CD14-positive monocyte (primary cell): ENCODE measurements at regions not wholly inside any gene's neighbourhood (a gene's known extent, or its start where the extent isn't known, plus 50 kb on each side); places are given as distances from the start of the nearest gene placed in this dataset.

ENCODE experiments used
- DNase-seq, 3 donors: peaks; one replicate each; pipeline ENCODE4 v3.0.0-alpha.2; 2011 to 2022
- H2AFZ ChIP-seq: 2 replicates; pipeline ENCODE4 v1.6.0; 2012; ENCODE audit warnings: mild to moderate bottlenecking, low read depth, low read length, inconsistent platforms; ENCODE audit not compliant: insufficient read depth, poor library complexity, severe bottlenecking
- H3K27ac ChIP-seq, 2 donors: 1 replicate in 1 of 2; 2 replicates in 1 of 2; pipeline ENCODE4 v1.5.1; 2012 to 2013; ENCODE audit warnings: low read length in 2 of 2, control low read depth in 1 of 2, inconsistent platforms in 1 of 2, low read depth in 1 of 2, mild to moderate bottlenecking in 1 of 2
- H3K27me3 ChIP-seq, 2 donors: one replicate each; pipeline versions ENCODE4 v1.6.0 to v1.6.1; 2011 to 2013; ENCODE audit warnings: low read length in 2 of 2; ENCODE audit not compliant: control insufficient read depth in 2 of 2, insufficient read depth in 2 of 2
- H3K36me3 ChIP-seq, 2 donors: replicated peaks in 1 of 2; 1 replicate in 1 of 2; 2 replicates in 1 of 2; pipeline versions ENCODE4 v1.5.1 to v1.6.1; 2012 to 2013; ENCODE audit warnings: low read length in 2 of 2, control low read depth in 1 of 2, inconsistent platforms in 1 of 2, mild to moderate bottlenecking in 1 of 2; ENCODE audit not compliant: insufficient read depth in 2 of 2, control insufficient read depth in 1 of 2
- H3K4me1 ChIP-seq, 2 donors: 1 replicate in 1 of 2; 2 replicates in 1 of 2; pipeline versions ENCODE4 v1.5.1 to v1.6.1; 2012 to 2013; ENCODE audit warnings: low read length in 2 of 2, control low read depth in 1 of 2, inconsistent platforms in 1 of 2, mild to moderate bottlenecking in 1 of 2, moderate library complexity in 1 of 2; ENCODE audit not compliant: insufficient read depth in 2 of 2, control insufficient read depth in 1 of 2
- H3K4me2 ChIP-seq: replicated peaks from 2 replicates; pipeline ENCODE3; 2012; ENCODE audit warnings: low read length, moderate library complexity, mild to moderate bottlenecking; ENCODE audit not compliant: poor library complexity, severe bottlenecking; ENCODE audit errors: extremely low read depth
- H3K4me3 ChIP-seq, 3 experiments: fragments of 200-600 bp in 1 of 3; sonication (generic) in 1 of 3; replicated peaks in 1 of 3; 1 replicate in 2 of 3; 2 replicates in 1 of 3; pipeline ENCODE4 v1.5.1; 2011 to 2013; ENCODE audit warnings: low read length in 3 of 3, mild to moderate bottlenecking in 3 of 3, control low read depth in 2 of 3, low read depth in 2 of 3, inconsistent platforms in 1 of 3, moderate library complexity in 1 of 3
- H3K79me2 ChIP-seq: 2 replicates; pipeline ENCODE4 v1.6.0; 2012; ENCODE audit warnings: mild to moderate bottlenecking, control low read depth, inconsistent platforms, low read length, moderate library complexity; ENCODE audit not compliant: insufficient read depth
- H3K9ac ChIP-seq: 2 replicates; pipeline ENCODE4 v1.6.0; 2017; ENCODE audit warnings: low read length, mild to moderate bottlenecking; ENCODE audit not compliant: insufficient read depth, poor library complexity, severe bottlenecking
- H3K9me3 ChIP-seq, 2 donors: replicated peaks in 1 of 2; 1 replicate in 1 of 2; 2 replicates in 1 of 2; pipeline versions ENCODE4 v1.5.1 to v1.6.1; 2012 to 2013; ENCODE audit warnings: low read length in 2 of 2, control low read depth in 1 of 2; ENCODE audit not compliant: control insufficient read depth in 1 of 2, insufficient read depth in 1 of 2
- H4K20me1 ChIP-seq: 2 replicates; pipeline ENCODE4 v1.6.0; 2012; ENCODE audit warnings: mild to moderate bottlenecking, low read length, control low read depth, moderate library complexity; ENCODE audit not compliant: insufficient read depth
- H3K27ac Mint-ChIP-seq, 7 donors: one replicate each; pipeline ENCODE4 v1.8.0; 2020; ENCODE audit warnings: mild to moderate bottlenecking in 7 of 7, mixed read lengths in 7 of 7, moderate library complexity in 6 of 7, inconsistent platforms in 2 of 7
- H3K27me3 Mint-ChIP-seq, 3 donors: one replicate each; pipeline ENCODE4 v1.8.0; 2021 to 2022; ENCODE audit warnings: low read depth in 3 of 3, mild to moderate bottlenecking in 3 of 3, mixed read lengths in 3 of 3, moderate library complexity in 3 of 3, inconsistent platforms in 1 of 3
- H3K36me3 Mint-ChIP-seq, 2 donors: one replicate each; pipeline ENCODE4 v1.8.0; 2020; ENCODE audit warnings: mixed read lengths in 2 of 2, inconsistent platforms in 1 of 2, mild to moderate bottlenecking in 1 of 2
- H3K4me1 Mint-ChIP-seq: one replicate; pipeline ENCODE4 v1.8.0; 2020; ENCODE audit warnings: mild to moderate bottlenecking, mixed read lengths
- H3K4me3 Mint-ChIP-seq, 2 donors: one replicate each; pipeline ENCODE4 v1.8.0; 2020; ENCODE audit warnings: mild to moderate bottlenecking in 2 of 2, mixed read lengths in 2 of 2, moderate library complexity in 1 of 2
- H3K9me3 Mint-ChIP-seq, 7 donors: one replicate each; pipeline ENCODE4 v1.8.0; 2020 to 2022; ENCODE audit warnings: mixed read lengths in 7 of 7, mild to moderate bottlenecking in 6 of 7, moderate library complexity in 6 of 7, inconsistent platforms in 2 of 7
- CTCF ChIP-seq: fragments of 200-600 bp; IDR thresholded peaks from one replicate; pipeline ENCODE4 v1.8.0; 2022; ENCODE audit warnings: antibody characterized with exemption, mild to moderate bottlenecking
- WGBS: methylation state at CpG from one replicate; pipeline ENCODE4 v1.1.5; 2013; ENCODE audit warnings: missing lambda C conversion rate; ENCODE audit not compliant: insufficient coverage; 5-methylcytosine and 5-hydroxymethylcytosine counted together
- intact Hi-C, 2 donors: fragments of 100-400 bp; cut with micrococcal nuclease; formaldehyde crosslinking; loops; one replicate each; pipeline versions ENCODE4 v1.15.0 to v1.15.1; 2023

DNA sequence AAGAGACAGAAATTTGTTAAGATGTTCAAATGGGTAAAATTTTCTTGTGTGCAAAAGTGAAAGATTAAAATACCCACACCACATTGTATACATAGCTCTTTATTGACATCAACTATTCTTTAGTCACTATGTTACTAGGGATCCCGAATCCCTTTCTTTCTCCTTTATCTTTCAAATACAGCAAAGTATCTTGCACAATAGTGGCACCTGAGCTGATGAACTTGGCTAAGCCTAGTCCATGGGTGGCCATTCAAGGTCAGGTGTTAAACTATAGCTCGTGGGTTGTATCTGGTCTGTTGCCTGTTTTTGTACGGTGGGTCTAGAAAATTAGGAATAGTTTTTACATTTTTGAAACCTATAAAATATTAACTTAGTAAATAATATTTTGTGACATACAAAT, 210.9 kb downstream of the SLITRK6 start:
- peaks cover 0 to 21% (median 16%) of the 10 kb centered on the region in 7 donors for H3K9me3 Mint-ChIP-seq
- Histone ChIP-seq H3K27me3 (no peaks in the 10 kb centered on the region), H3K4me3 (no peak overlapping the region), H3K9ac (no peak overlapping the region), H3K36me3 (no peaks in the 10 kb centered on the region), H2AFZ (no peak overlapping the region), H3K79me2 (no peaks in the 10 kb centered on the region), H4K20me1 (no peaks in the 10 kb centered on the region), H3K4me2 (no peak overlapping the region), H3K4me1 (no peaks in the 10 kb centered on the region), H3K9me3 (peaks cover 7 to 19% of the 10 kb centered on the region in 2 donors), H3K27ac (no peak overlapping the region)
- H3K4me3 Mint-ChIP-seq: no peak overlapping the region
- intact Hi-C loops: no loop called here
- H3K27ac Mint-ChIP-seq: no peak overlapping the region
- H3K27me3 Mint-ChIP-seq: peaks cover 0 to 2% (median 0%) of the 10 kb centered on the region in 3 donors
- TF ChIP-seq CTCF: no peak
- DNase-seq: no peak
- no CpG with 5 or more reads among the region's 3 CpGs for WGBS
- H3K4me1 Mint-ChIP-seq: no peaks in the 10 kb centered on the region
- no peaks in the 10 kb centered on the region for H3K36me3 Mint-ChIP-seq

DNA sequence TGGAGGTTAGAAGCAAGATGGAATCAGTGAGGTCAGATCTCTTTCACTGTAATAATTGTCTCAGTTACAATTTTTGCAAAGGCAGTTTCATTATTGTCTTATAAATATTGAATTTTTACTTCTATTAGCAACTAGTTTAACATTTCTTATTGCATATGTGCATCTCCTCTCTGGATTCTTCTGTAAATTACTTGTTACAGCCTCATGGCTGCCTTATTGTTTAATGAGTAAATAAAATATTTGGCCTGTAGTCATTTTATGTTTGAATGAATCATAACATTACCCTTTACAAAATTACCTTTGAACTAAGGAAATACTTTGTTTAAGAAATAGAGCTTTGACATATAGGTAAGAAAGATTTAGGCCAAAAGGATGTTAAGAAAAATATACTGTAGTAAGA, 212.4 kb downstream of the SLITRK6 start:
- Histone ChIP-seq H3K9me3 (peaks cover 5 to 14% of the 10 kb centered on the region in 2 donors), H3K27ac (no peak overlapping the region), H4K20me1 (no peaks in the 10 kb centered on the region), H3K4me2 (no peak overlapping the region), H3K27me3 (no peaks in the 10 kb centered on the region), H3K4me1 (no peaks in the 10 kb centered on the region), H3K9ac (no peak overlapping the region), H3K4me3 (no peak overlapping the region), H3K36me3 (no peaks in the 10 kb centered on the region), H3K79me2 (no peaks in the 10 kb centered on the region), H2AFZ (no peak overlapping the region)
- Mint-ChIP-seq H3K9me3 (peaks cover 0 to 21% (median 16%) of the 10 kb centered on the region in 7 donors), H3K4me3 (no peak overlapping the region), H3K27ac (no peak overlapping the region), H3K4me1 (no peaks in the 10 kb centered on the region), H3K36me3 (no peaks in the 10 kb centered on the region), H3K27me3 (peaks cover 0 to 2% (median 0%) of the 10 kb centered on the region in 3 donors)
- intact Hi-C loops: no loop called here
- TF ChIP-seq CTCF: no peak
- DNase-seq: no peak
